ENCODE measurements at regions not wholly inside any gene's neighbourhood (a gene's known extent, or its start where the extent isn't known, plus 50 kb on each side); places are given as distances from the start of the nearest gene placed in this dataset.

GRCh38 chr14:101620031-101620788 is 58.9 kb downstream of the DIO3 start:
- TF ChIP-seq POLR2A (IDR thresholded peaks at IDR 0.05) = no peak
- TF ChIP-seq, protein P1, sequence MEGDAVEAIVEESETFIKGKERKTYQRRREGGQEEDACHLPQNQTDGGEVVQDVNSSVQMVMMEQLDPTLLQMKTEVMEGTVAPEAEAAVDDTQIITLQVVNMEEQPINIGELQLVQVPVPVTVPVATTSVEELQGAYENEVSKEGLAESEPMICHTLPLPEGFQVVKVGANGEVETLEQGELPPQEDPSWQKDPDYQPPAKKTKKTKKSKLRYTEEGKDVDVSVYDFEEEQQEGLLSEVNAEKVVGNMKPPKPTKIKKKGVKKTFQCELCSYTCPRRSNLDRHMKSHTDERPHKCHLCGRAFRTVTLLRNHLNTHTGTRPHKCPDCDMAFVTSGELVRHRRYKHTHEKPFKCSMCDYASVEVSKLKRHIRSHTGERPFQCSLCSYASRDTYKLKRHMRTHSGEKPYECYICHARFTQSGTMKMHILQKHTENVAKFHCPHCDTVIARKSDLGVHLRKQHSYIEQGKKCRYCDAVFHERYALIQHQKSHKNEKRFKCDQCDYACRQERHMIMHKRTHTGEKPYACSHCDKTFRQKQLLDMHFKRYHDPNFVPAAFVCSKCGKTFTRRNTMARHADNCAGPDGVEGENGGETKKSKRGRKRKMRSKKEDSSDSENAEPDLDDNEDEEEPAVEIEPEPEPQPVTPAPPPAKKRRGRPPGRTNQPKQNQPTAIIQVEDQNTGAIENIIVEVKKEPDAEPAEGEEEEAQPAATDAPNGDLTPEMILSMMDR (IDR thresholded peaks at IDR 0.05) = no peak

Data from Peyer's patch (tissue), 4 donors.